IMR-90 (cell line): ENCODE measurements at regions not wholly inside any gene's neighbourhood (a gene's known extent, or its start where the extent isn't known, plus 50 kb on each side); places are given as distances from the start of the nearest gene placed in this dataset.

Experiments
- ATAC-seq: fragments of 200-7000 bp; cut with Tn5 transposase; 2 replicates; pipeline ENCODE4 v1.9.1; 2020; ENCODE audit warnings: low read depth, mild to moderate bottlenecking, moderate library complexity
- BruUV-seq: library from RNA; stranded (reverse); fragments of 400-500 nt; replicated peaks from 2 replicates; lab custom pipeline; 2021; lab: Mats Ljungman, UMichigan
- CTCF ChIA-PET: fragments of 300-600 bp; formaldehyde crosslinking; extraction: SDS; loops from one replicate; lab custom pipeline; 2021; ENCODE audit warnings: antibody characterized with exemption; lab: Yijun Ruan, JAX
- POLR2A ChIA-PET: fragments of 300-600 bp; sonication (Branson Sonifier 250); formaldehyde crosslinking; loops from one replicate; lab custom pipeline; 2022; ENCODE audit warnings: antibody characterized with exemption; ENCODE audit not compliant: unreplicated experiment; lab: Charles Lee
- DNase-seq: peaks from one replicate; pipeline ENCODE4 v3.0.0; 2013
- H2AFZ ChIP-seq: replicated peaks from 2 replicates; pipeline ENCODE3; 2013; ENCODE audit warnings: low read length, mild to moderate bottlenecking; ENCODE audit not compliant: poor library complexity
- H2AK5ac ChIP-seq: 2 replicates; pipeline ENCODE4 v1.6.1; 2013; ENCODE audit warnings: low read depth, low read length, inconsistent platforms
- H2AK9ac ChIP-seq: replicated peaks from 2 replicates; pipeline ENCODE3; 2013; ENCODE audit warnings: mild to moderate bottlenecking, low read depth, low read length, moderate library complexity; ENCODE audit not compliant: poor library complexity
- H2BK120ac ChIP-seq: 2 replicates; pipeline ENCODE4 v1.6.1; 2013; ENCODE audit warnings: low read depth, low read length, inconsistent platforms
- H2BK15ac ChIP-seq: 3 replicates; pipeline ENCODE4 v1.6.1; 2013; ENCODE audit warnings: low read depth, low read length, inconsistent platforms
- H2BK20ac ChIP-seq: 2 replicates; pipeline ENCODE4 v1.6.1; 2013; ENCODE audit warnings: low read depth, mild to moderate bottlenecking, inconsistent platforms, low read length, moderate library complexity
- H2BK5ac ChIP-seq: 2 replicates; pipeline ENCODE4 v1.6.1; 2013; ENCODE audit warnings: mild to moderate bottlenecking, low read depth, low read length, inconsistent platforms; ENCODE audit not compliant: poor library complexity, severe bottlenecking
- H3K14ac ChIP-seq: replicated peaks from 2 replicates; pipeline ENCODE4 v1.6.1; 2013; ENCODE audit warnings: low read depth, low read length, inconsistent platforms
- H3K18ac ChIP-seq: 2 replicates; pipeline ENCODE4 v1.6.1; 2013; ENCODE audit warnings: low read depth, low read length, control low read depth
- H3K23ac ChIP-seq: 2 replicates; pipeline ENCODE4 v1.6.1; 2013; ENCODE audit warnings: low read depth, low read length, inconsistent platforms
- H3K27ac ChIP-seq: 2 replicates; pipeline ENCODE4 v1.5.1; 2013; ENCODE audit warnings: mild to moderate bottlenecking, control low read depth, low read length; ENCODE audit not compliant: insufficient read depth
- H3K27me3 ChIP-seq: 2 replicates; pipeline ENCODE4 v1.6.1; 2013; ENCODE audit warnings: low read length; ENCODE audit not compliant: control insufficient read depth, insufficient read depth
- H3K36me3 ChIP-seq: 2 replicates; pipeline ENCODE4 v1.6.1; 2013; ENCODE audit warnings: low read length, mixed read lengths; ENCODE audit not compliant: control insufficient read depth, insufficient read depth
- H3K4ac ChIP-seq: 2 replicates; pipeline ENCODE4 v1.6.1; 2013; ENCODE audit warnings: low read depth, low read length, inconsistent platforms
- H3K4me1 ChIP-seq: 2 replicates; pipeline ENCODE4 v1.6.1; 2013; ENCODE audit warnings: low read length, mixed read lengths; ENCODE audit not compliant: control insufficient read depth, insufficient read depth
- H3K4me2 ChIP-seq: 2 replicates; pipeline ENCODE4 v1.6.1; 2013; ENCODE audit warnings: low read depth, mild to moderate bottlenecking, control low read depth, low read length, moderate library complexity
- H3K4me3 ChIP-seq: 2 replicates; pipeline ENCODE4 v1.5.1; 2013; ENCODE audit warnings: low read depth, mild to moderate bottlenecking, control low read depth, low read length, moderate library complexity; ENCODE audit not compliant: insufficient read depth
- H3K56ac ChIP-seq: 2 replicates; pipeline ENCODE4 v1.6.1; 2013; ENCODE audit warnings: low read length, inconsistent platforms; ENCODE audit not compliant: insufficient read depth; ENCODE audit errors: extremely low read depth
- H3K79me1 ChIP-seq, 2 experiments: 2 replicates each; pipeline ENCODE4 v1.6.1; 2013; ENCODE audit warnings: low read length in 2 of 2, inconsistent platforms in 1 of 2, low read depth in 1 of 2
- H3K9ac ChIP-seq: 2 replicates; pipeline ENCODE4 v1.6.1; 2013; ENCODE audit warnings: low read depth, low read length, control low read depth
- H3K9me1 ChIP-seq: 2 replicates; pipeline ENCODE4 v1.6.1; 2013; ENCODE audit warnings: low read length, inconsistent platforms; ENCODE audit not compliant: insufficient read depth
- H3K9me3 ChIP-seq: 2 replicates; pipeline ENCODE4 v1.6.1; 2013; ENCODE audit warnings: low read length; ENCODE audit not compliant: control insufficient read depth, insufficient read depth
- H4K20me1 ChIP-seq: 2 replicates; pipeline ENCODE4 v1.6.1; 2013; ENCODE audit warnings: low read length, inconsistent platforms; ENCODE audit not compliant: insufficient read depth
- H4K5ac ChIP-seq: 2 replicates; pipeline ENCODE4 v1.6.1; 2013; ENCODE audit warnings: mild to moderate bottlenecking, low read depth, low read length, control low read depth
- H4K8ac ChIP-seq, 2 experiments: 2 replicates each; pipeline ENCODE4 v1.6.1; 2013; ENCODE audit warnings: low read depth in 2 of 2, low read length in 2 of 2, control low read depth in 1 of 2, inconsistent platforms in 1 of 2
- H4K91ac ChIP-seq: 2 replicates; pipeline ENCODE4 v1.6.1; 2013; ENCODE audit warnings: low read depth, low read length, inconsistent platforms; ENCODE audit not compliant: insufficient read depth
- BHLHE40 ChIP-seq: fragments of 150-350 bp; IDR thresholded peaks from 2 replicates; pipeline ENCODE4 v1.6.1; 2016; ENCODE audit warnings: mild to moderate bottlenecking, low read depth, low read length
- CEBPB ChIP-seq: IDR thresholded peaks from 2 replicates; pipeline ENCODE4 v1.6.1; 2012; ENCODE audit warnings: low read depth, low read length, improper control_type of control experiment
- CTCF ChIP-seq: conservative IDR thresholded peaks from 2 replicates; pipeline ENCODE4 v1.5.1; 2012; ENCODE audit warnings: mild to moderate bottlenecking, low read depth, low read length, improper control_type of control experiment
- FOS ChIP-seq: fragments of 150-350 bp; IDR thresholded peaks from 2 replicates; pipeline ENCODE4 v1.6.1; 2016; ENCODE audit warnings: low read depth, low read length
- MAFK ChIP-seq: IDR thresholded peaks from 2 replicates; pipeline ENCODE4 v1.6.1; 2012; ENCODE audit warnings: low read depth, low read length, improper control_type of control experiment
- MAZ ChIP-seq: IDR thresholded peaks from 2 replicates; pipeline ENCODE4 v1.6.1; 2012; ENCODE audit warnings: low read depth, mild to moderate bottlenecking, low read length, improper control_type of control experiment, moderate library complexity, borderline replicate concordance
- MXI1 ChIP-seq: IDR thresholded peaks from 2 replicates; pipeline ENCODE4 v1.6.1; 2012; ENCODE audit warnings: low read depth, mild to moderate bottlenecking, low read length, moderate library complexity, borderline replicate concordance
- NFE2L2 ChIP-seq: fragments of 150-350 bp; IDR thresholded peaks from 2 replicates; pipeline ENCODE4 v1.6.1; 2016; ENCODE audit warnings: low read depth, mild to moderate bottlenecking, low read length
- POLR2A ChIP-seq: IDR thresholded peaks from 2 replicates; pipeline ENCODE4 v1.6.1; 2012; ENCODE audit warnings: mild to moderate bottlenecking, low read depth, low read length
- RAD21 ChIP-seq: IDR thresholded peaks from 2 replicates; pipeline ENCODE4 v1.6.1; 2012; ENCODE audit warnings: low read length, improper control_type of control experiment
- RCOR1 ChIP-seq: IDR thresholded peaks from 2 replicates; pipeline ENCODE4 v1.6.1; 2012; ENCODE audit warnings: mild to moderate bottlenecking, low read length, improper control_type of control experiment; ENCODE audit not compliant: insufficient replicate concordance
- RFX5 ChIP-seq: IDR thresholded peaks from 2 replicates; pipeline ENCODE4 v1.8.0; 2012; ENCODE audit warnings: low read depth, mild to moderate bottlenecking, low read length, moderate library complexity
- SMC3 ChIP-seq: fragments of 150-350 bp; IDR thresholded peaks from 2 replicates; pipeline ENCODE4 v1.6.1; 2016; ENCODE audit warnings: low read depth, mild to moderate bottlenecking, antibody characterized with exemption, low read length, moderate library complexity
- WGBS, 2 experiments: methylation state at CpG; one replicate each; pipeline versions ENCODE4 v1.1.5 to v1.1.7; 2013; ENCODE audit warnings: missing lambda C conversion rate in 2 of 2; ENCODE audit not compliant: insufficient read length in 1 of 2; ENCODE audit errors: extremely low coverage in 2 of 2; 5-methylcytosine and 5-hydroxymethylcytosine counted together
- dilution Hi-C: fragments of 300-500 bp; cut with HindIII; formaldehyde crosslinking; loops from one replicate; pipeline ENCODE4 v1.14.3; 2018; ENCODE audit warnings: low sequenced_read_pairs; ENCODE audit not compliant: unreplicated experiment
- in situ Hi-C: fragments of 300-500 bp; cut with MboI; formaldehyde crosslinking; loops from 3 replicates; pipeline ENCODE4 v1.14.3; 2019; ENCODE audit warnings: low sequenced_read_pairs, inconsistent platforms, mixed read lengths
- intact Hi-C: fragments of 100-400 bp; cut with micrococcal nuclease; formaldehyde crosslinking; loops from 2 replicates; pipeline ENCODE4 v1.10.0; 2022

GRCh38 chr5:12745537-12745936, 841.3 kb upstream of the CTNND2 start:
- DNase-seq (no peak), ATAC-seq (no peak)
- Histone ChIP-seq H4K20me1 (no peaks in the 10 kb centered on the region), H3K9me1 (no peaks in the 10 kb centered on the region), H3K79me1 (no peaks in the 10 kb centered on the region), H2BK5ac (no peak overlapping the region), H3K4me1 (no peaks in the 10 kb centered on the region), H3K9me3 (peaks cover 6% of the 10 kb centered on the region), H4K8ac (no peak overlapping the region), H3K36me3 (no peaks in the 10 kb centered on the region), H3K4me3 (no peak overlapping the region), H3K18ac (no peak overlapping the region), H3K56ac (no peak overlapping the region), H2AFZ (no peak overlapping the region), H3K4me2 (no peak overlapping the region), H3K9ac (no peak overlapping the region), H2AK5ac (no peak overlapping the region), H3K23ac (no peak overlapping the region), H4K5ac (no peak overlapping the region), H2AK9ac (no peak overlapping the region), H3K4ac (no peak overlapping the region), H4K91ac (no peak overlapping the region), H2BK20ac (no peak overlapping the region), H3K14ac (no peak overlapping the region), H2BK120ac (no peak overlapping the region), H3K27ac (no peak overlapping the region), H2BK15ac (no peak overlapping the region), H3K27me3 (no peaks in the 10 kb centered on the region)
- WGBS, 2 experiments: no CpG with 5 or more reads among the region's 1 CpG
- in situ Hi-C loops: no loop called here
- intact Hi-C loops: no loop called here
- POLR2A ChIA-PET: no interaction called here
- TF ChIP-seq CTCF: no peak
- no peak for TF ChIP-seq NFE2L2
- no peak for TF ChIP-seq POLR2A
- no peak for TF ChIP-seq MAFK
- no peak for TF ChIP-seq RAD21
- TF ChIP-seq SMC3: no peak
- no peak for TF ChIP-seq MAZ
- no peak for TF ChIP-seq MXI1
- TF ChIP-seq RCOR1: no peak
- no peak for TF ChIP-seq FOS
- no peak for TF ChIP-seq BHLHE40
- TF ChIP-seq RFX5: no peak
- no peak for TF ChIP-seq CEBPB
- dilution Hi-C loops: no loop called here
- CTCF ChIA-PET: no interaction called here
- no TSS peak for BruUV-seq
